ENCODE measurements at regions not wholly inside any gene's neighbourhood (a gene's known extent, or its start where the extent isn't known, plus 50 kb on each side); places are given as distances from the start of the nearest gene placed in this dataset.

GRCh38 chr4:181293541-181293940, 949.7 kb upstream of the TENM3 start:
- Histone ChIP-seq H3K4me3 (ENCODE audit: low read depth, low read length) (no peak overlapping the region), H3K27ac (ENCODE audit: low read depth, low read length) (no peak overlapping the region), H3K9ac (ENCODE audit: low read depth, low read length) (no peak overlapping the region), H3K4me1 (ENCODE audit: control insufficient read depth, insufficient read depth, low read length) (peaks cover 12% of the 10 kb centered on the region; the same call in 1 of the 2 replicates), H3K36me3 (ENCODE audit: control insufficient read depth, insufficient read depth, low read length) (no peaks in the 10 kb centered on the region), H3K9me3 (ENCODE audit: control insufficient read depth, insufficient read depth, low read length) (no peaks in the 10 kb centered on the region), H3K27me3 (ENCODE audit: control insufficient read depth, insufficient read depth, low read length) (no peaks in the 10 kb centered on the region)

- Histone ChIP-seq H3K4me1 (ENCODE audit: control insufficient read depth, insufficient read depth, low read length) (0 out of 2 replicates have a peak, but pooled peaks cover 7% of the 10 kb centered on the region), H3K36me3 (ENCODE audit: control insufficient read depth, insufficient read depth, low read length) (no peaks in the 10 kb centered on the region), H3K27ac (ENCODE audit: low read depth, low read length) (no peak overlapping the region), H3K9ac (ENCODE audit: low read depth, low read length) (no peak overlapping the region), H3K9me3 (ENCODE audit: control insufficient read depth, insufficient read depth, low read length) (no peaks in the 10 kb centered on the region), H3K27me3 (ENCODE audit: control insufficient read depth, insufficient read depth, low read length) (no peaks in the 10 kb centered on the region), H3K4me3 (ENCODE audit: low read depth, low read length) (no peak overlapping the region)
Measured at GRCh38 chr4:181294421-181294820, 948.8 kb upstream of the TENM3 start.

GRCh38 chr4:181301735-181302710, 941.2 kb upstream of the TENM3 start:
- Histone ChIP-seq H3K4me3 (ENCODE audit: low read depth, low read length) (no peak overlapping the region), H3K36me3 (ENCODE audit: control insufficient read depth, insufficient read depth, low read length) (no peaks in the 10 kb centered on the region), H3K9ac (ENCODE audit: low read depth, low read length) (no peak overlapping the region), H3K27me3 (ENCODE audit: control insufficient read depth, insufficient read depth, low read length) (no peaks in the 10 kb centered on the region), H3K4me1 (ENCODE audit: control insufficient read depth, insufficient read depth, low read length) (peaks cover 4% of the 10 kb centered on the region; the same call in 1 of the 2 replicates), H3K27ac (ENCODE audit: low read depth, low read length) (no peak overlapping the region), H3K9me3 (ENCODE audit: control insufficient read depth, insufficient read depth, low read length) (no peaks in the 10 kb centered on the region)

GRCh38 chr4:181307824-181308223, 935.4 kb upstream of the TENM3 start:
- Histone ChIP-seq H3K27me3 (ENCODE audit: control insufficient read depth, insufficient read depth, low read length) (no peaks in the 10 kb centered on the region), H3K4me1 (ENCODE audit: control insufficient read depth, insufficient read depth, low read length) (peaks cover 18% of the 10 kb centered on the region), H3K27ac (ENCODE audit: low read depth, low read length) (no peak overlapping the region), H3K9me3 (ENCODE audit: control insufficient read depth, insufficient read depth, low read length) (no peaks in the 10 kb centered on the region), H3K4me3 (ENCODE audit: low read depth, low read length) (no peak overlapping the region), H3K36me3 (ENCODE audit: control insufficient read depth, insufficient read depth, low read length) (no peaks in the 10 kb centered on the region), H3K9ac (ENCODE audit: low read depth, low read length) (no peak overlapping the region)

GRCh38 chr4:181308476-181309312, 934.5 kb upstream of the TENM3 start:
- Histone ChIP-seq H3K9ac (ENCODE audit: low read depth, low read length) (no peak overlapping the region), H3K27me3 (ENCODE audit: control insufficient read depth, insufficient read depth, low read length) (no peaks in the 10 kb centered on the region), H3K27ac (ENCODE audit: low read depth, low read length) (no peak overlapping the region), H3K4me3 (ENCODE audit: low read depth, low read length) (no peak overlapping the region), H3K9me3 (ENCODE audit: control insufficient read depth, insufficient read depth, low read length) (no peaks in the 10 kb centered on the region), H3K36me3 (ENCODE audit: control insufficient read depth, insufficient read depth, low read length) (no peaks in the 10 kb centered on the region), H3K4me1 (ENCODE audit: control insufficient read depth, insufficient read depth, low read length) (peaks cover 18% of the 10 kb centered on the region)

GRCh38 chr4:181312066-181312465, 931.1 kb upstream of the TENM3 start:
- Histone ChIP-seq H3K9ac (ENCODE audit: low read depth, low read length) (no peak overlapping the region), H3K27ac (ENCODE audit: low read depth, low read length) (no peak overlapping the region), H3K4me3 (ENCODE audit: low read depth, low read length) (no peak overlapping the region), H3K36me3 (ENCODE audit: control insufficient read depth, insufficient read depth, low read length) (no peaks in the 10 kb centered on the region), H3K4me1 (ENCODE audit: control insufficient read depth, insufficient read depth, low read length) (peaks cover 15% of the 10 kb centered on the region), H3K27me3 (ENCODE audit: control insufficient read depth, insufficient read depth, low read length) (no peaks in the 10 kb centered on the region), H3K9me3 (ENCODE audit: control insufficient read depth, insufficient read depth, low read length) (0 out of 2 replicates have a peak, but pooled peaks cover 5% of the 10 kb centered on the region)

- Histone ChIP-seq H3K9me3 (ENCODE audit: control insufficient read depth, insufficient read depth, low read length) (0 out of 2 replicates have a peak, but pooled peaks cover 2% of the 10 kb centered on the region), H3K27ac (ENCODE audit: low read depth, low read length) (no peak overlapping the region), H3K27me3 (ENCODE audit: control insufficient read depth, insufficient read depth, low read length) (no peaks in the 10 kb centered on the region), H3K4me1 (ENCODE audit: control insufficient read depth, insufficient read depth, low read length) (peaks cover 8% of the 10 kb centered on the region; the same call in 1 of the 2 replicates), H3K4me3 (ENCODE audit: low read depth, low read length) (no peak overlapping the region), H3K9ac (ENCODE audit: low read depth, low read length) (no peak overlapping the region), H3K36me3 (ENCODE audit: control insufficient read depth, insufficient read depth, low read length) (no peaks in the 10 kb centered on the region)
Measured at GRCh38 chr4:181319629-181320028, 923.6 kb upstream of the TENM3 start.

- peaks cover 8% of the 10 kb centered on the region; the same call in 1 of the 2 replicates for H3K4me1 ChIP-seq (ENCODE audit: control insufficient read depth, insufficient read depth, low read length)
- H3K9me3 ChIP-seq (ENCODE audit: control insufficient read depth, insufficient read depth, low read length), result no peaks in the 10 kb centered on the region
- no peaks in the 10 kb centered on the region for H3K36me3 ChIP-seq (ENCODE audit: control insufficient read depth, insufficient read depth, low read length)
- H3K9ac ChIP-seq (ENCODE audit: low read depth, low read length), result no peak overlapping the region
- no peaks in the 10 kb centered on the region for H3K27me3 ChIP-seq (ENCODE audit: control insufficient read depth, insufficient read depth, low read length)
- no peak overlapping the region for H3K27ac ChIP-seq (ENCODE audit: low read depth, low read length)
- H3K4me3 ChIP-seq (ENCODE audit: low read depth, low read length), result no peak overlapping the region
Measured at GRCh38 chr4:181323061-181323460, 920.1 kb upstream of the TENM3 start.

- H3K4me3 ChIP-seq (ENCODE audit: low read depth, low read length), result no peak overlapping the region
- no peak overlapping the region for H3K9ac ChIP-seq (ENCODE audit: low read depth, low read length)
- H3K27me3 ChIP-seq (ENCODE audit: control insufficient read depth, insufficient read depth, low read length), result no peaks in the 10 kb centered on the region
- H3K9me3 ChIP-seq (ENCODE audit: control insufficient read depth, insufficient read depth, low read length), result no peaks in the 10 kb centered on the region
- H3K27ac ChIP-seq (ENCODE audit: low read depth, low read length), result no peak overlapping the region
- no peaks in the 10 kb centered on the region for H3K36me3 ChIP-seq (ENCODE audit: control insufficient read depth, insufficient read depth, low read length)
- H3K4me1 ChIP-seq (ENCODE audit: control insufficient read depth, insufficient read depth, low read length), result peaks cover 5% of the 10 kb centered on the region; the same call in 1 of the 2 replicates
Measured at GRCh38 chr4:181330654-181331201, 912.5 kb upstream of the TENM3 start.

GRCh38 chr4:181331214-181331613, 912.0 kb upstream of the TENM3 start:
- H3K27me3 ChIP-seq (ENCODE audit: control insufficient read depth, insufficient read depth, low read length), result no peaks in the 10 kb centered on the region

More at GRCh38 chr4:181331214-181331613, 912.0 kb upstream of the TENM3 start:
- no peak overlapping the region for H3K27ac ChIP-seq (ENCODE audit: low read depth, low read length)
- H3K4me3 ChIP-seq (ENCODE audit: low read depth, low read length), result no peak overlapping the region
- no peaks in the 10 kb centered on the region for H3K9me3 ChIP-seq (ENCODE audit: control insufficient read depth, insufficient read depth, low read length)
- no peaks in the 10 kb centered on the region for H3K36me3 ChIP-seq (ENCODE audit: control insufficient read depth, insufficient read depth, low read length)
- H3K9ac ChIP-seq (ENCODE audit: low read depth, low read length), result no peak overlapping the region
- H3K4me1 ChIP-seq (ENCODE audit: control insufficient read depth, insufficient read depth, low read length), result peaks cover 5% of the 10 kb centered on the region; the same call in 1 of the 2 replicates
